Liver (tissue), 8 donors: ENCODE measurements at regions not wholly inside any gene's neighbourhood (a gene's known extent, or its start where the extent isn't known, plus 50 kb on each side); places are given as distances from the start of the nearest gene placed in this dataset.

Source experiments
- DNase-seq: peaks from one replicate; pipeline ENCODE4 v3.0.0-alpha.2; 2017; ENCODE audit warnings: low spot score
- H3K27ac ChIP-seq, 2 donors: one replicate each; pipeline ENCODE4 v1.7.0; 2013; ENCODE audit warnings: inconsistent platforms in 2 of 2, low read length in 2 of 2, control low read depth in 1 of 2, low read depth in 1 of 2, mild to moderate bottlenecking in 1 of 2
- H3K27me3 ChIP-seq, 4 donors: one replicate each; pipeline versions ENCODE4 v1.6.1 to v1.7.0; 2013; ENCODE audit warnings: low read length in 3 of 4, inconsistent platforms in 1 of 4, mild to moderate bottlenecking in 1 of 4, moderate library complexity in 1 of 4; ENCODE audit not compliant: control insufficient read depth in 4 of 4, insufficient read depth in 4 of 4
- H3K36me3 ChIP-seq, 4 donors: one replicate each; pipeline versions ENCODE4 v1.6.1 to v1.7.0; 2013; ENCODE audit warnings: low read length in 3 of 4, mild to moderate bottlenecking in 3 of 4, low read depth in 1 of 4, moderate library complexity in 1 of 4; ENCODE audit not compliant: control insufficient read depth in 4 of 4, insufficient read depth in 3 of 4
- H3K4me1 ChIP-seq, 4 donors: one replicate each; pipeline versions ENCODE4 v1.6.1 to v1.7.0; 2013; ENCODE audit warnings: low read length in 3 of 4, mild to moderate bottlenecking in 3 of 4, moderate library complexity in 1 of 4; ENCODE audit not compliant: control insufficient read depth in 4 of 4, insufficient read depth in 4 of 4
- H3K4me3 ChIP-seq, 3 donors: one replicate each; pipeline versions ENCODE4 v1.6.1 to v1.7.0; 2013; ENCODE audit warnings: low read length in 3 of 3, control low read depth in 1 of 3, low read depth in 1 of 3, mild to moderate bottlenecking in 1 of 3
- H3K9ac ChIP-seq, 2 donors: one replicate each; pipeline ENCODE4 v1.7.0; 2013; ENCODE audit warnings: low read length in 2 of 2, mild to moderate bottlenecking in 2 of 2, moderate library complexity in 2 of 2, control low read depth in 1 of 2, low read depth in 1 of 2
- H3K9me3 ChIP-seq, 4 donors: one replicate each; pipeline versions ENCODE4 v1.6.1 to v1.7.0; 2013; ENCODE audit warnings: low read length in 3 of 4; ENCODE audit not compliant: control insufficient read depth in 4 of 4
- EGR1 ChIP-seq, 2 donors: IDR thresholded peaks; 2 replicates each; pipeline ENCODE4 v1.6.1; 2016 to 2018; ENCODE audit warnings: antibody characterized with exemption in 2 of 2, low read depth in 2 of 2
- FOXA1 ChIP-seq: IDR thresholded peaks from 2 replicates; pipeline ENCODE4 v1.6.1; 2016; ENCODE audit warnings: antibody characterized with exemption
- FOXA2 ChIP-seq: IDR thresholded peaks from 2 replicates; pipeline ENCODE4 v1.6.1; 2016; ENCODE audit warnings: antibody characterized with exemption
- HNF4A ChIP-seq, 2 donors: conservative IDR thresholded peaks; 2 replicates each; pipeline ENCODE4 v1.6.1; 2016; ENCODE audit warnings: antibody characterized with exemption in 2 of 2, mild to moderate bottlenecking in 2 of 2
- HNF4G ChIP-seq: IDR thresholded peaks from 2 replicates; pipeline ENCODE4 v1.6.1; 2016; ENCODE audit warnings: antibody characterized with exemption
- JUND ChIP-seq, 2 donors: IDR thresholded peaks; 2 replicates each; pipeline ENCODE4 v1.6.1; 2016; ENCODE audit warnings: antibody characterized with exemption in 2 of 2
- NR2F2 ChIP-seq: IDR thresholded peaks from 2 replicates; pipeline ENCODE4 v1.6.1; 2016; ENCODE audit warnings: antibody characterized with exemption
- RAD21 ChIP-seq, 2 donors: IDR thresholded peaks; 2 replicates each; pipeline ENCODE4 v1.6.1; 2016; ENCODE audit warnings: antibody characterized with exemption in 2 of 2, mild to moderate bottlenecking in 2 of 2
- RXRA ChIP-seq, 2 donors: IDR thresholded peaks; 2 replicates each; pipeline ENCODE4 v1.6.1; 2017 to 2018; ENCODE audit warnings: antibody characterized with exemption in 2 of 2, mild to moderate bottlenecking in 1 of 2
- SP1 ChIP-seq: IDR thresholded peaks from 2 replicates; pipeline ENCODE4 v1.6.1; 2018; ENCODE audit warnings: antibody characterized with exemption, mild to moderate bottlenecking
- TAF1 ChIP-seq: conservative IDR thresholded peaks from 2 replicates; pipeline ENCODE4 v1.6.1; 2016; ENCODE audit warnings: antibody characterized with exemption, mild to moderate bottlenecking
- YY1 ChIP-seq: IDR thresholded peaks from 2 replicates; pipeline ENCODE4 v1.6.1; 2016; ENCODE audit warnings: antibody characterized with exemption, mild to moderate bottlenecking
- WGBS: extraction: QIAGEN DNeasy Blood & Tissue Kit; methylation state at CpG from one replicate; pipeline ENCODE4 v1.1.7; 2013; 5-methylcytosine and 5-hydroxymethylcytosine counted together
- TF ChIP-seq, protein P1 (sequence below): IDR thresholded peaks from 2 replicates; pipeline ENCODE4 v1.6.1; 2016; ENCODE audit warnings: antibody characterized with exemption
- TF ChIP-seq, protein P2 (sequence below): IDR thresholded peaks from 2 replicates; pipeline ENCODE4 v1.6.1; 2016; ENCODE audit warnings: antibody characterized with exemption, mild to moderate bottlenecking
- TF ChIP-seq, protein P3 (sequence below): IDR thresholded peaks from 2 replicates; pipeline ENCODE4 v1.6.1; 2016; ENCODE audit warnings: antibody characterized with exemption
- TF ChIP-seq, protein P4 (sequence below): fragments of 150-350 bp; IDR thresholded peaks from 2 replicates; pipeline ENCODE4 v1.5.1; 2017; ENCODE audit warnings: improper control_type of control experiment, low read depth, low read length; ENCODE audit not compliant: missing input control
- donor health status: healthy.
- donor health status: healthy.
- donor health status: healthy.
- donor health status: healthy.
- donor health status: healthy.

DNA sequence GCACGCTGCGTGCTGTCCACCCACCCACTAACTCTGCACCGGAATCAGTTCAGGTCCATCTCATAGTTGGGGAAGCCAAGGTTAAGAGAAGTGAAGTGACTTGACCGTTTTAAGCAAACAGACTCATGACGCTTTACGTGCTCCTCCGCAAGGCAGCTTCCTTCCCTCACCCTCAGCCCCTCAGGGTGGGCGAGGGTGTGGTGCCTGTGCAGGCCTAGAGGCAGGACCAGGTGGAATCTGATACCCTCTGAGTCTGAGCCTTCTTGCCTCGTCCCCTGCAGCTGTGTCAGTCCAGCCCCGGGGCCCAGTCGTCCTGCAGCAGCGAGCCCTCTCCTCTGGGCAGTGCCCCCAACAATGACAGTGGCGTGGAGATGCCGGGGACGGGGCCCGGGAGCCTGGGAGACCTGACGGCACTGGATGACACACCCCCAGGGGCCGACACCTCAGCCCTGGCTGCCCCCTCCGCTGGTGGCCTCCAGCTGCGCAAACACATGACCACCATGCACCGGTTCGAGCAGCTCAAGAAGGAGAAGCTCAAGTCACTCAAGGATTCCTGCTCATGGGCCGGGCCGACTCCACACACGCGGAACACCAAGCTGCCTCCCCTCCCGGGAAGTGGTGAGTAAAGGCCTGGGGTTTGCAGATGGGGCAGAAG, 250.5 kb downstream of the GLI2 start:
- Histone ChIP-seq H3K27me3 (no peaks in the 10 kb centered on the region), H3K36me3 (no peaks in the 10 kb centered on the region), H3K9ac (no peak overlapping the region), H3K4me3 (no peak overlapping the region), H3K27ac (no peak overlapping the region), H3K4me1 (no peaks in the 10 kb centered on the region), H3K9me3 (no peaks in the 10 kb centered on the region)
- TF ChIP-seq EGR1 (IDR thresholded peaks at IDR 0.05; ENCODE audit: low read depth in 2 of 2) (no peak), RXRA (IDR thresholded peaks at IDR 0.05) (no peak), JUND (IDR thresholded peaks at IDR 0.05) (no peak), FOXA2 (no peak)
- TF ChIP-seq, protein P1, sequence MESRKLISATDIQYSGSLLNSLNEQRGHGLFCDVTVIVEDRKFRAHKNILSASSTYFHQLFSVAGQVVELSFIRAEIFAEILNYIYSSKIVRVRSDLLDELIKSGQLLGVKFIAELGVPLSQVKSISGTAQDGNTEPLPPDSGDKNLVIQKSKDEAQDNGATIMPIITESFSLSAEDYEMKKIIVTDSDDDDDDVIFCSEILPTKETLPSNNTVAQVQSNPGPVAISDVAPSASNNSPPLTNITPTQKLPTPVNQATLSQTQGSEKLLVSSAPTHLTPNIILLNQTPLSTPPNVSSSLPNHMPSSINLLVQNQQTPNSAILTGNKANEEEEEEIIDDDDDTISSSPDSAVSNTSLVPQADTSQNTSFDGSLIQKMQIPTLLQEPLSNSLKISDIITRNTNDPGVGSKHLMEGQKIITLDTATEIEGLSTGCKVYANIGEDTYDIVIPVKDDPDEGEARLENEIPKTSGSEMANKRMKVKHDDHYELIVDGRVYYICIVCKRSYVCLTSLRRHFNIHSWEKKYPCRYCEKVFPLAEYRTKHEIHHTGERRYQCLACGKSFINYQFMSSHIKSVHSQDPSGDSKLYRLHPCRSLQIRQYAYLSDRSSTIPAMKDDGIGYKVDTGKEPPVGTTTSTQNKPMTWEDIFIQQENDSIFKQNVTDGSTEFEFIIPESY: no peak
- no peak for DNase-seq
- WGBS: 91% methylated on average over 27 of the region's 27 CpGs

DNA sequence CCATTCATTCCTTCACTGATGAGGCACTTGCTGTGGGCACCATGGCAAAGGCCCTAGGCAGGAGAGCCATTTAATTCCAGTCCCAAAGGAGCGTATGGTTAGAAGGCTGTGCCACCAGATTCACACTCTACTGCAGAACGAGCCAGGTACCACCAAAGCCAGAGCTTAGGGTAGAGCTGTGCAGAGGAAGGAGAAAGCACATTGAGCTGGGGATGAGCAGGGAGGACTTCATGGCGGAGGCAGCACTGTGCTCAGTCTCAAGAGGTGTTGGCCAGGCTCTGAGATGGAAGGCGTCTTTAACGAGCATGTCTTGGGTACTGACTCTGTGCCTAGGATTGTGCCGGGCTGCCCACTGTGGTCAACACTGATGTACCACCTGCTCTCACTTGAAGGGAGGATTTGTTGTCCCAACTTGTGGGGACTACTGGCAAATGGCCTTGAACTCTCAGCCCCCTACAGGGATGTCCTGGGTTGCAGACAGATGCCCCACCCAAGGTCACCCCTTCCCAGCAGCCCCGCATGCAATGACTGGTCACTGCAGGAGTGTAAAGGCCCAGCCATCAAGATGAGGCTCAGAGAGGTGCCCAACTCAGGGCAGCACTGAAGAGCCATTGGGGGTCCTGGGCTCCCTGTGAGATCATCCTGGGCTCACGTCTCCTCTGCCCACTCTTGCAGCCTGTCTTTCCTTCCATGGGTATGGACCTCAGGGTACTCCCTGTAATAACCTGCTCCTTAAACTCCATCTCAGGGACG, 251.4 kb downstream of the GLI2 start:
- WGBS: 83% methylated on average over 9 of the region's 9 CpGs
- no peak for DNase-seq

More for the DNA sequence above, 251.4 kb downstream of the GLI2 start:
- no peaks in the 10 kb centered on the region for H3K36me3 ChIP-seq
- no peaks in the 10 kb centered on the region for H3K27me3 ChIP-seq
- H3K9ac ChIP-seq: no peak overlapping the region
- H3K27ac ChIP-seq: no peak overlapping the region
- H3K9me3 ChIP-seq: no peaks in the 10 kb centered on the region
- no peaks in the 10 kb centered on the region for H3K4me1 ChIP-seq
- H3K4me3 ChIP-seq: no peak overlapping the region
- no peak for TF ChIP-seq NR2F2
- no peak for TF ChIP-seq RAD21 (IDR thresholded peaks at IDR 0.05)
- TF ChIP-seq, protein P2, sequence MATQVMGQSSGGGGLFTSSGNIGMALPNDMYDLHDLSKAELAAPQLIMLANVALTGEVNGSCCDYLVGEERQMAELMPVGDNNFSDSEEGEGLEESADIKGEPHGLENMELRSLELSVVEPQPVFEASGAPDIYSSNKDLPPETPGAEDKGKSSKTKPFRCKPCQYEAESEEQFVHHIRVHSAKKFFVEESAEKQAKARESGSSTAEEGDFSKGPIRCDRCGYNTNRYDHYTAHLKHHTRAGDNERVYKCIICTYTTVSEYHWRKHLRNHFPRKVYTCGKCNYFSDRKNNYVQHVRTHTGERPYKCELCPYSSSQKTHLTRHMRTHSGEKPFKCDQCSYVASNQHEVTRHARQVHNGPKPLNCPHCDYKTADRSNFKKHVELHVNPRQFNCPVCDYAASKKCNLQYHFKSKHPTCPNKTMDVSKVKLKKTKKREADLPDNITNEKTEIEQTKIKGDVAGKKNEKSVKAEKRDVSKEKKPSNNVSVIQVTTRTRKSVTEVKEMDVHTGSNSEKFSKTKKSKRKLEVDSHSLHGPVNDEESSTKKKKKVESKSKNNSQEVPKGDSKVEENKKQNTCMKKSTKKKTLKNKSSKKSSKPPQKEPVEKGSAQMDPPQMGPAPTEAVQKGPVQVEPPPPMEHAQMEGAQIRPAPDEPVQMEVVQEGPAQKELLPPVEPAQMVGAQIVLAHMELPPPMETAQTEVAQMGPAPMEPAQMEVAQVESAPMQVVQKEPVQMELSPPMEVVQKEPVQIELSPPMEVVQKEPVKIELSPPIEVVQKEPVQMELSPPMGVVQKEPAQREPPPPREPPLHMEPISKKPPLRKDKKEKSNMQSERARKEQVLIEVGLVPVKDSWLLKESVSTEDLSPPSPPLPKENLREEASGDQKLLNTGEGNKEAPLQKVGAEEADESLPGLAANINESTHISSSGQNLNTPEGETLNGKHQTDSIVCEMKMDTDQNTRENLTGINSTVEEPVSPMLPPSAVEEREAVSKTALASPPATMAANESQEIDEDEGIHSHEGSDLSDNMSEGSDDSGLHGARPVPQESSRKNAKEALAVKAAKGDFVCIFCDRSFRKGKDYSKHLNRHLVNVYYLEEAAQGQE: no peak
- TF ChIP-seq, protein P3, sequence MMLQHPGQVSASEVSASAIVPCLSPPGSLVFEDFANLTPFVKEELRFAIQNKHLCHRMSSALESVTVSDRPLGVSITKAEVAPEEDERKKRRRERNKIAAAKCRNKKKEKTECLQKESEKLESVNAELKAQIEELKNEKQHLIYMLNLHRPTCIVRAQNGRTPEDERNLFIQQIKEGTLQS: no peak
- no peak for TF ChIP-seq EGR1 (IDR thresholded peaks at IDR 0.05; ENCODE audit: low read depth in 2 of 2)
- no peak for TF ChIP-seq HNF4A (conservative IDR thresholded peaks at IDR 0.05)
- no peak for TF ChIP-seq FOXA1
- TF ChIP-seq HNF4G: no peak
- no peak for TF ChIP-seq JUND (IDR thresholded peaks at IDR 0.05)
- TF ChIP-seq FOXA2: no peak
- TF ChIP-seq, protein P4, sequence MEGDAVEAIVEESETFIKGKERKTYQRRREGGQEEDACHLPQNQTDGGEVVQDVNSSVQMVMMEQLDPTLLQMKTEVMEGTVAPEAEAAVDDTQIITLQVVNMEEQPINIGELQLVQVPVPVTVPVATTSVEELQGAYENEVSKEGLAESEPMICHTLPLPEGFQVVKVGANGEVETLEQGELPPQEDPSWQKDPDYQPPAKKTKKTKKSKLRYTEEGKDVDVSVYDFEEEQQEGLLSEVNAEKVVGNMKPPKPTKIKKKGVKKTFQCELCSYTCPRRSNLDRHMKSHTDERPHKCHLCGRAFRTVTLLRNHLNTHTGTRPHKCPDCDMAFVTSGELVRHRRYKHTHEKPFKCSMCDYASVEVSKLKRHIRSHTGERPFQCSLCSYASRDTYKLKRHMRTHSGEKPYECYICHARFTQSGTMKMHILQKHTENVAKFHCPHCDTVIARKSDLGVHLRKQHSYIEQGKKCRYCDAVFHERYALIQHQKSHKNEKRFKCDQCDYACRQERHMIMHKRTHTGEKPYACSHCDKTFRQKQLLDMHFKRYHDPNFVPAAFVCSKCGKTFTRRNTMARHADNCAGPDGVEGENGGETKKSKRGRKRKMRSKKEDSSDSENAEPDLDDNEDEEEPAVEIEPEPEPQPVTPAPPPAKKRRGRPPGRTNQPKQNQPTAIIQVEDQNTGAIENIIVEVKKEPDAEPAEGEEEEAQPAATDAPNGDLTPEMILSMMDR: no peak
- TF ChIP-seq YY1: no peak
- TF ChIP-seq, protein P1: no peak
- no peak for TF ChIP-seq SP1
- TF ChIP-seq TAF1: no peak
- no peak for TF ChIP-seq RXRA (IDR thresholded peaks at IDR 0.05)
